Stimulated activated naive CD8-positive, alpha-beta T cell treated with anti-CD3 and anti-CD28 coated beads, Interleukin-15, Interleukin-2, amounts not matched to agents 100 ng/mL and 50 ng/mL, for 24 hours (primary cell): ENCODE measurements at regions not wholly inside any gene's neighbourhood (a gene's known extent, or its start where the extent isn't known, plus 50 kb on each side); places are given as distances from the start of the nearest gene placed in this dataset.

Experiments used
- H3K27ac Mint-ChIP-seq: one replicate; pipeline ENCODE4 v1.8.0; 2021; ENCODE audit warnings: mild to moderate bottlenecking, mixed read lengths
- H3K27me3 Mint-ChIP-seq: one replicate; pipeline ENCODE4 v1.8.0; 2021; ENCODE audit warnings: mixed read lengths
- H3K36me3 Mint-ChIP-seq: one replicate; pipeline ENCODE4 v1.8.0; 2021; ENCODE audit warnings: low read depth, mixed read lengths
- H3K4me1 Mint-ChIP-seq: one replicate; pipeline ENCODE4 v1.8.0; 2021; ENCODE audit warnings: low read depth, mixed read lengths
- H3K4me3 Mint-ChIP-seq: one replicate; pipeline ENCODE4 v1.8.0; 2021; ENCODE audit warnings: mild to moderate bottlenecking, mixed read lengths
- H3K9me3 Mint-ChIP-seq: one replicate; pipeline ENCODE4 v1.8.0; 2021; ENCODE audit warnings: mixed read lengths

DNA sequence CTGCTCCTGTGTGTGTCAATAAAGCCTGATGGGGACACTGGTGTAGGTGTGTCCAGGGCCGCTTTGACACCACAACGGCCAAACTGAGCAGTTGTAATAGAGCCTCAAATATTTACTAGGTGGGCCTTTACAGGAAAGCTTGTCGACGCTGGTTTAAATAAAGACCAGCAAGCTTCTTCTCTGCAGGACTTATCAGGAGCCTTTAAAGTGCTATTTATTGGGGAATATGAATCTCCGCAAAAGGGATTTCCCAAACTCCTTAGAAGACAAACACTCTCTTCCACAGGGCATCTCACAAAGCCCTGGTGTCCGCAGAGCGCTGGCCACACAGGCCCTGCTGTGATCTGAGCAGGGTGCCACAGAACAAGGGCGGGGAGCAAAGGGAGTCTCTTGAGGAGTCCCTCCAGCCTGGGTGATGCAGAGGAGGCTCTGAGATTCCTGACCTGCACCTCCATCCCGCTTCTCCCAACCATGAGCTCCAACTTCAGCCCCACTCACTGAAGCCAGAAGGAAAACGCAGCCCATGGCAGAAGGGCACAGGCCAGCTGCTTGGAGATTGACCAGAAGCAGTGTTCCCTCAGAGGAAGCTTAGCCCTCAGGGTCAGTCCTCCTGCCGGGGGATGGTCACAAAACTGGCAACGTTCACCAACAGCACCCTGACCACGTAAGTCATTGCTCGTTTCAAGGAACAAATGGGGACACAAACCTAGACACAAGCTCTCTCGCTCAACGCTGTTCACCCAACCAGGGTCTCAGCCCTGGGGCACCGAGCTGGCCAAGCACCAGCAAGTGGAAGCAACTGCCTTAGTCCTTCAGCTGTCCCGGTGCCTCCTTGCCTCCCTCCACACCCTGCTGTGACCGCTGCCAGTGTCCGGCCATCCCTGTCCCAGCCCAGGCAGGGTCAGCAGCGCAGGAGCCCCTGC is 129.5 kb downstream of the OAT start:
- H3K27ac Mint-ChIP-seq, result no peak overlapping the region
- peaks cover 12% of the 10 kb centered on the region for H3K4me1 Mint-ChIP-seq
- H3K9me3 Mint-ChIP-seq, result no peaks in the 10 kb centered on the region
- no peaks in the 10 kb centered on the region for H3K36me3 Mint-ChIP-seq
- H3K27me3 Mint-ChIP-seq, result no peaks in the 10 kb centered on the region
- H3K4me3 Mint-ChIP-seq, result no peak overlapping the region

DNA sequence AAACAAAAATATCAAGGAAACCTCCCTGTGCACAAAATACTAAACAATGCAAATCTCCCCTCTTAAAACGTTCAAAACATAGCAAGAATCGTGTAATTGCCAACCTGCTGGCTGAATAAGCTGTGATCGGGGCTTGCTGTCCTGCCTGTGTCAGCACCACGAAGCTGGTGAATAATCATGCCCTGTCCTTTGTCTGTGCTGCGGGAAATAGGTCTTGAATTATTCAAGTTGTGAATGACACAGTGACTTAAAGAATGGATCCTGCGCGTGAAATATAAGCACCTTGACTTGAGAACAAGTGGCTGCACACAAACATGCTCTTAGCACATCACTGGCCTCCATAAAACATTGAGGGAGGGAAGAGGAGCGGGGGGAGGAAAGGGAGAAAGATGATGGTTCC is 130.2 kb downstream of the OAT start:
- H3K27ac Mint-ChIP-seq, result no peak overlapping the region
- no peak overlapping the region for H3K4me3 Mint-ChIP-seq
- H3K9me3 Mint-ChIP-seq, result no peaks in the 10 kb centered on the region
- H3K27me3 Mint-ChIP-seq, result no peaks in the 10 kb centered on the region
- no peaks in the 10 kb centered on the region for H3K36me3 Mint-ChIP-seq
- peaks cover 12% of the 10 kb centered on the region for H3K4me1 Mint-ChIP-seq

DNA sequence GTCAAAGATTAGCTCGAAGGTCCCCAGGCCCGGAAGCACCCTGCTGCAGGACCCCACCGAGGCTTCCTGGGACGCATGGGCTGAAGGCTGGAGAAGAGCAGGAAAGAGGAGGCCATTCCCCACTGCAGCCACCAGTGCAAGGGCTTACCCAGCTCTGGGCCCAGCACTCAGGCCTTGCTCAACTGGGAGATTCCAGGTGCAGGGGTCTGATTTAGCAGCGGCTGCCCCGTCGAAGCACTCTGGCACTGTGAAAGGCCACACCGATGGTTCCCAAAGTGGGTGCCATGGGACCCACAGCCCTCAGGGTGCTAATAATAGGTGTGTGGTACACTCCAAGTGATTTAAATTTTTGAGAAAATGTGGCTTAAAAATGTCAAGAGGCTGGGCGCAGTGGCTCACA is 130.9 kb downstream of the OAT start:
- Mint-ChIP-seq H3K27ac (no peak overlapping the region), H3K4me3 (no peak overlapping the region), H3K4me1 (peaks cover 12% of the 10 kb centered on the region), H3K27me3 (no peaks in the 10 kb centered on the region), H3K36me3 (no peaks in the 10 kb centered on the region), H3K9me3 (no peaks in the 10 kb centered on the region)

DNA sequence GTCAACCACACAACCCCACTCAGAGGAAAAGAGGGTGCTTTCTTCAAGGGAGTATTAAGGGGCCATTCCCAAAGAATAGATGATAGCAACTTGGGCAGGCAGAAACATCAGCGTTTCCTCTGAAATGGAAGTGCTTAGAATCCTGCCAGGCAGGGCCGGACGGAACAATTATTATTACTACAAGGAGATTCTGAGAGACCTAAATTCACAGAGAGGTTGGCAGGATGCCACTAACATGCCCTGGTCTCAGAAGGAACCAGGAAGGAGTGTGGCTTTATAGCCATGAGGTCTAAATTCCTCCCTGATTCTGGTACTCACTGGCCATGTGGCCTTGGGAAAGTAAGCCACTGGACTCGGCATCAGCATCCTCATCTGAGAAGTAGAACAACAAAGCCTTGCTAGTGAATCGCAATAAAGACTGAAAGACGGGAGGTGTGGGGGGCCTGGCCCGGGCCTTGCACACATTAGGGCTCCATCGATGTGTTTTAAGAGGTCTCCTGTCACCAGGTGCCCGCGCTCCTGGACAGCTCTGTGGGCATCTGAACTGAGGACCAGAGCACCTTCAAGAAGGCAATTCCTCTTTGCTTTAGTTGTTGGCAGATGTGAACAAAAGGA is 131.5 kb downstream of the OAT start:
- H3K27me3 Mint-ChIP-seq, result no peaks in the 10 kb centered on the region
- H3K27ac Mint-ChIP-seq, result no peak overlapping the region
- H3K4me1 Mint-ChIP-seq, result peaks cover 12% of the 10 kb centered on the region
- H3K36me3 Mint-ChIP-seq, result no peaks in the 10 kb centered on the region
- H3K4me3 Mint-ChIP-seq, result no peak overlapping the region
- H3K9me3 Mint-ChIP-seq, result no peaks in the 10 kb centered on the region

DNA sequence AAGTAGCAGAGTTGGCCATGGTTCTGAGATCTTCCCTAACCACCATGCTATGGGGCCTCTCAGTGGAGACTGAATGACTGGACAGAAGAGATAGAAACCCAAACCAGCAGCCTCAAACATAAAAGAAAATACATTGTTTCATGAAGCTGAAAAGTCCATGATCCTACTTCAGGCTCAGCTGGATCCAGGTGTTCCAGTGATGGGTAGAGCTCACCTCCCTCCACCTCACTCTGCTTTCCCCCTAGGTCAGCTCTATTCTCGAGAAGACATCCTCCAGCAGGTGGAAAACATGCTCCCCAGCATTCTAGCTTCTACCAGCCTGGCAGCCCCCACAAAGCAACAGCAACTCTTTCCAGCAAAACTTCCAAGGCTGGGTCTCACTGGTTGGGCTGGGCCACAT is 132.1 kb downstream of the OAT start:
- Mint-ChIP-seq H3K27me3 (no peaks in the 10 kb centered on the region), H3K4me1 (peaks cover 12% of the 10 kb centered on the region), H3K36me3 (no peaks in the 10 kb centered on the region), H3K27ac (no peak overlapping the region), H3K4me3 (no peak overlapping the region), H3K9me3 (no peaks in the 10 kb centered on the region)

DNA sequence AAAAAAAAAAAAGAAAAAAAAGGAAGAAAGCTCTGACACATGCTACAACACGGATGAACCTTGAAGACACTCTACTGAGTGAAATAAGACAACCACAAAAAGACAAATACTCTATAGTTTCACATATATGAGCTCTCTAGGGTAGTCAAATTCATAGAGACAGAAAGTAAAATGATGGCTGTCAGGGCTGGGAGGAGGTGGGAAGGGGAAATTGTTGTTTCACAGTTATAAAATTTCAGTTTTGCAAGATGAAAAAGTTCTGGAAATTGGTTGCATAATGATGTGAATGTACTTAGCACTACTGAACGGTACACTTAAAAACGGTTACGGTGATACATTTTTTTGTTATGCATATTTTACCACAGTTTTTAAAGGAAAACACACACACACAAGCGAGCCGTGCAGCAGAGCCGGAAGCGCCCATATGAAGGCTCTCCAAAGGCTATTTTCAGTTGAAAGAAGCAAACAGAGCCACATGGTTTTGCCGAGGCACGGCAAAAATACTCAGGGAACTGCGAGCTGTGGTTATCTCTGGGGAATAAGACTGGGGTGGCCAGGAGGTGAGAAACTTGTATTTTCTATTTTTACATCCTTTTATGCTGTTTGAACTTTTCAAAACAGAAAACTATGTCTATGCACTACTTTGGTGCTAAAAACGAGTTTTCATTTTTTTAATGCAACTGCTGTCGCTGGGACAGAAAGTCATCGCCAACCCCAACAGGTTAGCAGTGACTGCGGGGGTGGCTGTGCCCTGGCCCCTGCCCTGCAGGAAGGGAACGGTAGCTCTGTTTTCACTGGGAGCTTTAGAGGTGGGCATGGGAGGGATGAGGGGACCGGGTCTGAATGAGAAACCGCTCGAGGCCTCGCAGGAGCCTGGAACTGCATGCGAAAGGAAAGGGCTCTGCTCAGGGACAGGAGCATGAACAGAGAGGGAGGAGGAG is 132.9 kb downstream of the OAT start:
- Mint-ChIP-seq H3K4me3 (no peak overlapping the region), H3K4me1 (peaks cover 9% of the 10 kb centered on the region), H3K36me3 (no peaks in the 10 kb centered on the region), H3K9me3 (no peaks in the 10 kb centered on the region), H3K27ac (no peak overlapping the region), H3K27me3 (no peaks in the 10 kb centered on the region)

DNA sequence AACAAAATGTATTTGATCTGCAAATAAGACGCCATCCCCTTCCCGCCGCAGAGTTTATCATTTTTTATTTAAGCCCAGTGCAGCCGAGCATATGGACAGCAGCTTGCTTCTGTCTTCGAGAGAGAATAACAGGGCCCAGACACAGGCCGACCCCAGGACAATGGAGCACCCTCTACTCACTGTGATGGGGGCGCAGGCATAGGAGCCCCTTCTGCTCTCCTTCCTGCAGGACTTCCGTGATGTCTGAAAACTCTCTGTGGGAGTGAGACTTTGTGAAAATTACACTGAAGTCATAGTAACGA is 134.8 kb downstream of the OAT start:
- Mint-ChIP-seq H3K4me3 (no peak overlapping the region), H3K4me1 (peaks cover 5% of the 10 kb centered on the region), H3K9me3 (no peaks in the 10 kb centered on the region), H3K27ac (no peak overlapping the region), H3K36me3 (no peaks in the 10 kb centered on the region), H3K27me3 (no peaks in the 10 kb centered on the region)

DNA sequence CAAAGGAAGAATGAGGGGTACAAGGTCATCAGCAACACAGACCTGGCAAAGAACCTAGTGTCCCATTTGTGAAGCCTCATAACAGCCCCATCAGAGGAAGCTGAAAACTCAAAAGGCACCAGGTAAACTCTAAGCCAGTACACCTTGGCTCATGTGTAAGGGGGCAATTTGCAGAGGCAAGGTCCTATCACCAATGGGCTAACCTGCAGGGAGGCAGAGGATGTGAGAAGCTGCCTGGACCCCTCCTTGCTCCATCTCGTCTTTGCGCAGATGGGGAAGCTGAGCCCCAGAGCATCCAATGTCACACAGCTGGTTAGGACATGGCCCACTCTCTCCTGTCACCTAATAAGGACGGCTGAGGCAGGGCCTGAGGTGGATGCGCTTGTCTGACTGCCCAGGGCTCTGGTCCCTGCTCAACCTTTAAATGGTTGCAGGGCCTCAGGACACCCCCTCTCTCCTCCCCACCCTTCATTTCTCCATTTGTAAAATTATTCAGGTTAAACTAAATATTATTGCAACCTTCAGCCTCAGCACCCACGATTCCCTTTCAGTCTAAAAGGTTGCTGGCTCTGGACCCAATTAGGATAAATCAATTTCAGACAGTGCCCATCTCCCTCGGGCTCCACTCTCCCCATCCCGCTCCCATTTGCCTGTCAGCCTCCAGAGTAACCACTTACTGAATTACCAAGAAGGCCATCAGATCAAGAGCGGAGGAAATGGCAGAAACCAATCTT is 135.3 kb downstream of the OAT start:
- H3K4me1 Mint-ChIP-seq, result peaks cover 5% of the 10 kb centered on the region
- no peaks in the 10 kb centered on the region for H3K27me3 Mint-ChIP-seq
- H3K36me3 Mint-ChIP-seq, result no peaks in the 10 kb centered on the region
- H3K4me3 Mint-ChIP-seq, result no peak overlapping the region
- H3K9me3 Mint-ChIP-seq, result no peaks in the 10 kb centered on the region
- no peak overlapping the region for H3K27ac Mint-ChIP-seq

DNA sequence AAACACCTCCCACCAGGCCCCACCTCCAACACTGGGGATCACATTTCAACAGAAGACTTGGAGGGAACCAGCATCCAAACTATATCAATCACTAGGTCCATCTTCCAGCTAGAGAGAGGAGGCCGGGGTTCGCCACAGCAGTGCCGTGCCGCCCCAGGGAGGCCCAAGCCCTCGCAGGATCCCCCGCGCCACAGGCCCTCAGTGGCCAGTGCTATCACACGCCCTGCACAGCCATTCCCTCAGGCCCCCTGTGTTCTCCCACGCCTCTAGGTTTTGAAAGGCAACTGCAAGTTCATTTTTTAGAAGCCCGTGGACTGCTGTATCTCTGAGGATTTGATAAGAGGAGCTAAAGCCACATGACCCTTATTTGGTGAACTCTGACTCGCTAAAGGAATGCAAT is 136.4 kb downstream of the OAT start:
- H3K27ac Mint-ChIP-seq, result no peak overlapping the region
- H3K27me3 Mint-ChIP-seq, result no peaks in the 10 kb centered on the region
- peaks cover 5% of the 10 kb centered on the region for H3K4me1 Mint-ChIP-seq
- H3K9me3 Mint-ChIP-seq, result no peaks in the 10 kb centered on the region
- H3K36me3 Mint-ChIP-seq, result no peaks in the 10 kb centered on the region
- H3K4me3 Mint-ChIP-seq, result no peak overlapping the region

DNA sequence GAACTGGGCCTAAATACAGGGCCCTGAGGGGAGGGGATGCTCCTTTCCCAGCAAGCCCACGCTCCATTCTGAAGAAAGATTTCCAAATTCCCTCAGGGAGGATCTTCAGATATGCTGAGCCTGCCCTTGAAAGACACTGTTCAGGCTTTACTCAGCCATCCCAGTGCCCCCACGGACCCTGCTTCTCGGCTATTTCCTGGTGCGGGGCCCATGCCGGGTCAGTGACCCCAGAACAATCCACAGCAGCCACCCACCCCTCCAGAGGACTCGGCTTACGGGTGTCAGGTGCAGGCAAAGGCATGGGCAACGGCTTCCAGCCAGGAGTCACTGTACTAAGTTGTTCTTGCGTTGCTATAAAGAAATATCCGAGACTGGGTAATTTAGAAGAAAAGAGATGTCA is 137.1 kb downstream of the OAT start:
- Mint-ChIP-seq H3K27me3 (no peaks in the 10 kb centered on the region), H3K36me3 (no peaks in the 10 kb centered on the region), H3K4me1 (peaks cover 5% of the 10 kb centered on the region), H3K27ac (no peak overlapping the region), H3K4me3 (no peak overlapping the region), H3K9me3 (no peaks in the 10 kb centered on the region)

DNA sequence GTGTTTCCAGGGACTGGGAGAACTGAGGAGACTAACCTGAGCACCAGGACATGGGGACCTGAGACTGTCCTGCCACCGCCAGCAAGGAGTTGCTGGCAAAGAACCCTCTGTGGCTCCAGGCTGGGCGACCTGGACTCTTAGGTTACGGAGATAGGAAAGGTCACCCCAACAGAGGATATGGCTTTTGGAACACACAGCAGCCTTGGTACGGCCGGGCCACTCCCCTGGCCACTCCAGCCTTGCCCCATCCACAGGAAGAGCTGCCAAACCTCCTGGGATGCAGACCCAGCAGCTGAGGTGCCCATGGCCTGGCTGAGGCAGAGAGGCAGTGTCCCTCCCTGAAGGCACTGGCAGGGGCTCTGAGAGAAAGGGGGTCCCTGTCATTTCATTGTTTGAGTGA is 137.8 kb downstream of the OAT start:
- Mint-ChIP-seq H3K27me3 (peaks cover 3% of the 10 kb centered on the region), H3K4me3 (no peak overlapping the region), H3K4me1 (peaks cover 2% of the 10 kb centered on the region), H3K9me3 (no peaks in the 10 kb centered on the region), H3K27ac (no peak overlapping the region), H3K36me3 (no peaks in the 10 kb centered on the region)

DNA sequence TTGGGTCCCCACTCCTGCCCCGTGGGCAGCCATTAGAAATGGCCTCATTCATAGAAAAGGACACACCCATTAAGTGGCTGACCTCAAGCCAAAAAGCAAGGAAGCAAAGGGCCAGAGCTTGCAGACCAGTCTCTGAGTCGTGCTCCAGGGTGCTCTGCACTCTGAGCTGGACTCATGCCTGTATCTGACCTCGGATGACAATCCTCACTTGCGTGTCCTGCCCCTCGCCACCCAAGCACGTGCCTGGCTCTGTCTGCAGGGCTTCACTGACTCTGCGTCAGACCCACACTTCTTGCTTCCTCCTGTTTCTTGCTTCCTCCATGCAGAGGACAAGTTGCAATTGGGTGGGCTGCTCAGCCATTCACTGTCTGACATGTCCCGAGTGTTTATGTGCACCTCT is 138.8 kb downstream of the OAT start:
- Mint-ChIP-seq H3K36me3 (no peaks in the 10 kb centered on the region), H3K27me3 (peaks cover 3% of the 10 kb centered on the region), H3K9me3 (no peaks in the 10 kb centered on the region), H3K4me3 (no peak overlapping the region), H3K27ac (no peak overlapping the region), H3K4me1 (no peaks in the 10 kb centered on the region)

DNA sequence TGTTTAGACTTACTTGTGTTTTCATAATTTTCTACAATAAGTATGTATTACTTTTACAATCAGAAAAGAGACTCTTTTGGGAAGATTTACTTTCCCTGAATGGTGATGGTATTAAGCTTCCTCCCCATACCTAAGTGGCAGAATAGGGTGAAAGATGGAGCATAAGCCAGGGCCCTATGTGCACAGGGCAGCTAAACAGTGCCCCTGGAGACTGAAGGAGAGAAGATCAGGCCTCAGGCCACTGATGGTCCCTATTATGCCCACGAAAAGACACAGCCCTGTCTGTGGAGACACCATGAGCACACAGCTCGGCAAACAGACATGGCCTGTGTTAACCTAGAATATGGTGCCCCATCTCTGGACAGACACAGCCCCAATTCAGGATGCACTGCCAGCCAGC is 139.4 kb downstream of the OAT start:
- Mint-ChIP-seq H3K4me3 (no peak overlapping the region), H3K4me1 (no peaks in the 10 kb centered on the region), H3K27ac (no peak overlapping the region), H3K27me3 (peaks cover 3% of the 10 kb centered on the region), H3K9me3 (no peaks in the 10 kb centered on the region), H3K36me3 (no peaks in the 10 kb centered on the region)

DNA sequence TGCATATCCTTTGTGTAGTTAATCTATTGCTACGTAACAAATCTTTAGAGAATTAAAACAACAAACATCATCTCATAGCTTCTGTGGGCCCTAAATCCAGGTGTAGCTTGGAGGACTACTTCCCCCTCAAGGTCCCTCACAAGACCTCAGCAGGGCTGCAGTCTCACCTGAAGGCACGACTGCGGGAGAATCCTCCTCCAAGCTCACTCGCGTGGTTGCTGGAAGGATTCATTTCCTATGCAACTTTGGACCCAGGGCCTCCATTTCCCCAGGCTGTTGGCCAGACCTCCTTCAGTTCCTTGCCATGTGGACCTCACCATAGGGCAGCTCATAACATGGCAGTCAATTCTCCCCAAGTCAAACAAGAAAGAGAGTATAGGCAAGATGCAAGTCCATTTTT is 140.4 kb downstream of the OAT start:
- H3K27me3 Mint-ChIP-seq, result peaks cover 3% of the 10 kb centered on the region
- H3K4me3 Mint-ChIP-seq, result no peak overlapping the region

More for the DNA sequence above, 140.4 kb downstream of the OAT start:
- H3K4me1 Mint-ChIP-seq, result no peaks in the 10 kb centered on the region
- no peak overlapping the region for H3K27ac Mint-ChIP-seq
- H3K9me3 Mint-ChIP-seq, result peaks cover under 1% of the 10 kb centered on the region
- no peaks in the 10 kb centered on the region for H3K36me3 Mint-ChIP-seq
